Endothelial cell of umbilical vein (primary cell): ENCODE measurements at regions not wholly inside any gene's neighbourhood (a gene's known extent, or its start where the extent isn't known, plus 50 kb on each side); places are given as distances from the start of the nearest gene placed in this dataset.

Experiments used
- BruUV-seq: library from RNA; stranded (reverse); fragments of 400-500 nt; replicated peaks from 2 replicates; lab custom pipeline; 2021; lab: Mats Ljungman, UMichigan
- CTCF ChIA-PET: fragments of 300-600, 350-600 bp; sonication (Branson Sonifier 250); formaldehyde crosslinking; loops from one replicate; lab custom pipeline; 2021; ENCODE audit warnings: antibody characterized with exemption, inconsistent platforms; lab: Charles Lee
- POLR2A ChIA-PET: fragments of 300-600, 350-600 bp; sonication (Branson Sonifier 250); formaldehyde crosslinking; loops from one replicate; lab custom pipeline; 2021; ENCODE audit warnings: antibody characterized with exemption, inconsistent platforms; lab: Charles Lee
- DNase-seq: peaks from one replicate; pipeline ENCODE4 v3.0.0-alpha.2; 2011; ENCODE audit warnings: low read depth, low spot score
- FAIRE-seq: peaks from 2 replicates; lab custom pipeline; 2011; peaks lifted over from hg19 to GRCh38; lab: Jason Lieb, UNC
- H2AFZ ChIP-seq: 2 replicates; pipeline ENCODE4 v1.6.0; 2012; ENCODE audit warnings: low read depth, low read length, control low read depth, inconsistent platforms
- H3K27ac ChIP-seq: 2 replicates; pipeline ENCODE4 v1.5.1; 2011; ENCODE audit warnings: low read depth, mild to moderate bottlenecking, control low read depth, low read length, moderate library complexity; ENCODE audit not compliant: insufficient read depth
- H3K27me3 ChIP-seq, 2 experiments: 2 replicates each; pipeline versions ENCODE4 v1.6.0 to v1.6.1; 2011; ENCODE audit warnings: low read length in 2 of 2, mixed read lengths in 1 of 2; ENCODE audit not compliant: control insufficient read depth in 2 of 2, insufficient read depth in 2 of 2
- H3K36me3 ChIP-seq, 2 experiments: 2 replicates in 1 of 2; 3 replicates in 1 of 2; pipeline ENCODE4 v1.5.1; 2011; ENCODE audit warnings: low read length in 2 of 2, mild to moderate bottlenecking in 1 of 2, moderate library complexity in 1 of 2; ENCODE audit not compliant: control insufficient read depth in 2 of 2, insufficient read depth in 2 of 2; ENCODE audit errors: extremely low read depth in 1 of 2
- H3K4me1 ChIP-seq: 3 replicates; pipeline ENCODE4 v1.5.1; 2011; ENCODE audit warnings: mild to moderate bottlenecking, low read length; ENCODE audit not compliant: control insufficient read depth, insufficient read depth; ENCODE audit errors: extremely low read depth
- H3K4me2 ChIP-seq: 2 replicates; pipeline ENCODE4 v1.6.1; 2011; ENCODE audit warnings: low read length, control low read depth, mixed read lengths; ENCODE audit not compliant: insufficient read depth
- H3K4me3 ChIP-seq, 3 experiments: fragments of 200-600 bp in 1 of 3; sonication (generic), shearing (Covaris generic) in 1 of 3; replicated peaks in 1 of 3; 2 replicates each; pipeline ENCODE4 v1.5.1; 2011 to 2016; ENCODE audit warnings: control low read depth in 3 of 3, low read length in 3 of 3, mild to moderate bottlenecking in 2 of 3, inconsistent platforms in 1 of 3, low read depth in 1 of 3, moderate library complexity in 1 of 3; ENCODE audit not compliant: insufficient read depth in 1 of 3
- H3K79me2 ChIP-seq: 2 replicates; pipeline ENCODE4 v1.6.0; 2012; ENCODE audit warnings: low read length, inconsistent platforms; ENCODE audit not compliant: control insufficient read depth, insufficient read depth
- H3K9ac ChIP-seq: replicated peaks from 2 replicates; pipeline ENCODE3; 2011; ENCODE audit warnings: low read length, control low read depth; ENCODE audit not compliant: insufficient read depth; ENCODE audit errors: extremely low read depth
- H3K9me1 ChIP-seq: replicated peaks from 3 replicates; pipeline ENCODE4 v1.6.0; 2011; ENCODE audit warnings: mild to moderate bottlenecking, low read length; ENCODE audit not compliant: control insufficient read depth, insufficient read depth; ENCODE audit errors: extremely low read depth
- H3K9me3 ChIP-seq: replicated peaks from 2 replicates; pipeline ENCODE4 v1.5.1; 2012; ENCODE audit warnings: low read length, inconsistent platforms; ENCODE audit not compliant: control insufficient read depth, insufficient read depth
- H4K20me1 ChIP-seq: replicated peaks from 2 replicates; pipeline ENCODE3; 2011; ENCODE audit warnings: mild to moderate bottlenecking, low read length; ENCODE audit not compliant: control insufficient read depth, insufficient read depth; ENCODE audit errors: extremely low read depth
- CTCF ChIP-seq, 2 donors: IDR thresholded peaks; 1 replicate in 1 of 2; 2 replicates in 1 of 2; pipeline ENCODE4 v1.5.1; 2011; ENCODE audit warnings: low read length in 2 of 2, mild to moderate bottlenecking in 2 of 2, moderate library complexity in 2 of 2, control low read depth in 1 of 2, inconsistent platforms in 1 of 2, low read depth in 1 of 2; ENCODE audit not compliant: insufficient read depth in 1 of 2; ENCODE audit errors: extremely low read depth in 1 of 2
- EZH2 ChIP-seq: IDR thresholded peaks from 2 replicates; pipeline ENCODE4 v1.6.1; 2012; ENCODE audit warnings: borderline replicate concordance, low read depth, mild to moderate bottlenecking, moderate library complexity, low read length, inconsistent platforms; ENCODE audit not compliant: severe bottlenecking
- FOS ChIP-seq: IDR thresholded peaks from 2 replicates; pipeline ENCODE4 v1.6.1; 2011; ENCODE audit warnings: mild to moderate bottlenecking, low read length, moderate library complexity, borderline replicate concordance; ENCODE audit not compliant: insufficient read depth
- GATA2 ChIP-seq: IDR thresholded peaks from 2 replicates; pipeline ENCODE4 v1.7.0; 2011; ENCODE audit warnings: low read depth, mild to moderate bottlenecking, moderate library complexity, mixed read lengths, low read length; ENCODE audit not compliant: insufficient read length, insufficient read depth
- JUN ChIP-seq: IDR thresholded peaks from 2 replicates; pipeline ENCODE4 v1.6.1; 2011; ENCODE audit warnings: borderline replicate concordance, low read depth; ENCODE audit not compliant: insufficient read length, insufficient read depth
- MAX ChIP-seq: IDR thresholded peaks from 2 replicates; pipeline ENCODE4 v1.6.1; 2011; ENCODE audit not compliant: insufficient read depth, insufficient read length
- MYC ChIP-seq: IDR thresholded peaks from one replicate; pipeline ENCODE4 v1.6.1; 2011; ENCODE audit warnings: mild to moderate bottlenecking, low read depth, low read length
- POLR2A ChIP-seq: IDR thresholded peaks from 2 replicates; pipeline ENCODE4 v1.6.1; 2012; ENCODE audit warnings: low read depth, mild to moderate bottlenecking, control low read depth, low read length
- POLR2AphosphoS5 ChIP-seq: IDR thresholded peaks from 2 replicates; pipeline ENCODE4 v1.6.1; 2012; ENCODE audit warnings: low read depth, mild to moderate bottlenecking, control low read depth, low read length, moderate library complexity; ENCODE audit not compliant: insufficient read depth
- dilution Hi-C: fragments of 300-500 bp; cut with MboI; formaldehyde crosslinking; loops from one replicate; pipeline ENCODE4 v1.15.0; 2019; ENCODE audit warnings: low sequenced_read_pairs; ENCODE audit not compliant: extremely low pct_ligation_motif_present
- intact Hi-C: fragments of 100-400 bp; cut with micrococcal nuclease; formaldehyde crosslinking; loops from one replicate; pipeline ENCODE4 v1.10.0; 2022

GRCh38 chr16:26334218-26335111 lies 642.7 kb downstream of the HS3ST4 start:
- FAIRE-seq (no peak), DNase-seq (no peak)
- peaks cover 4% of the 10 kb centered on the region for H3K9me3 ChIP-seq
- dilution Hi-C loops (no loop called here), intact Hi-C loops (no loop called here)
- POLR2A ChIA-PET = no interaction called here
- no peak overlapping the region for H3K27ac ChIP-seq
- no peaks in the 10 kb centered on the region for H3K36me3 ChIP-seq
- TF ChIP-seq JUN = no peak
- no peak for TF ChIP-seq GATA2
- TF ChIP-seq FOS = no peak
- TF ChIP-seq MAX = no peak
- no peak for TF ChIP-seq POLR2A
- no peak for TF ChIP-seq EZH2
- no peak for TF ChIP-seq POLR2AphosphoS5
- no peak for TF ChIP-seq CTCF (IDR thresholded peaks at IDR 0.05; ENCODE audit: extremely low read depth in 1 of 2, insufficient read depth in 1 of 2, low read depth in 1 of 2, low read length in 2 of 2)
- no peak for TF ChIP-seq MYC
- H3K4me3 ChIP-seq = no peak overlapping the region
- no peaks in the 10 kb centered on the region for H3K27me3 ChIP-seq
- H3K9me1 ChIP-seq = no peaks in the 10 kb centered on the region
- H3K9ac ChIP-seq = no peak overlapping the region
- no peaks in the 10 kb centered on the region for H3K4me1 ChIP-seq
- H3K79me2 ChIP-seq = no peaks in the 10 kb centered on the region
- H4K20me1 ChIP-seq = no peaks in the 10 kb centered on the region
- no peak overlapping the region for H2AFZ ChIP-seq
- CTCF ChIA-PET = no interaction called here
- no peak overlapping the region for H3K4me2 ChIP-seq
- BruUV-seq = no TSS peak
